Liver (tissue), 8 donors: ENCODE measurements at regions not wholly inside any gene's neighbourhood (a gene's known extent, or its start where the extent isn't known, plus 50 kb on each side); places are given as distances from the start of the nearest gene placed in this dataset.

Source experiments
- DNase-seq: peaks from one replicate; pipeline ENCODE4 v3.0.0-alpha.2; 2017; ENCODE audit warnings: low spot score
- H3K27ac ChIP-seq, 2 donors: one replicate each; pipeline ENCODE4 v1.7.0; 2013; ENCODE audit warnings: inconsistent platforms in 2 of 2, low read length in 2 of 2, control low read depth in 1 of 2, low read depth in 1 of 2, mild to moderate bottlenecking in 1 of 2
- H3K27me3 ChIP-seq, 4 donors: one replicate each; pipeline versions ENCODE4 v1.6.1 to v1.7.0; 2013; ENCODE audit warnings: low read length in 3 of 4, inconsistent platforms in 1 of 4, mild to moderate bottlenecking in 1 of 4, moderate library complexity in 1 of 4; ENCODE audit not compliant: control insufficient read depth in 4 of 4, insufficient read depth in 4 of 4
- H3K36me3 ChIP-seq, 4 donors: one replicate each; pipeline versions ENCODE4 v1.6.1 to v1.7.0; 2013; ENCODE audit warnings: low read length in 3 of 4, mild to moderate bottlenecking in 3 of 4, low read depth in 1 of 4, moderate library complexity in 1 of 4; ENCODE audit not compliant: control insufficient read depth in 4 of 4, insufficient read depth in 3 of 4
- H3K4me1 ChIP-seq, 4 donors: one replicate each; pipeline versions ENCODE4 v1.6.1 to v1.7.0; 2013; ENCODE audit warnings: low read length in 3 of 4, mild to moderate bottlenecking in 3 of 4, moderate library complexity in 1 of 4; ENCODE audit not compliant: control insufficient read depth in 4 of 4, insufficient read depth in 4 of 4
- H3K4me3 ChIP-seq, 3 donors: one replicate each; pipeline versions ENCODE4 v1.6.1 to v1.7.0; 2013; ENCODE audit warnings: low read length in 3 of 3, control low read depth in 1 of 3, low read depth in 1 of 3, mild to moderate bottlenecking in 1 of 3
- H3K9ac ChIP-seq, 2 donors: one replicate each; pipeline ENCODE4 v1.7.0; 2013; ENCODE audit warnings: low read length in 2 of 2, mild to moderate bottlenecking in 2 of 2, moderate library complexity in 2 of 2, control low read depth in 1 of 2, low read depth in 1 of 2
- H3K9me3 ChIP-seq, 4 donors: one replicate each; pipeline versions ENCODE4 v1.6.1 to v1.7.0; 2013; ENCODE audit warnings: low read length in 3 of 4; ENCODE audit not compliant: control insufficient read depth in 4 of 4
- CTCF ChIP-seq: fragments of 150-350 bp; IDR thresholded peaks from 2 replicates; pipeline ENCODE4 v1.5.1; 2017; ENCODE audit warnings: improper control_type of control experiment, low read depth, low read length; ENCODE audit not compliant: missing input control
- EGR1 ChIP-seq, 2 donors: IDR thresholded peaks; 2 replicates each; pipeline ENCODE4 v1.6.1; 2016 to 2018; ENCODE audit warnings: antibody characterized with exemption in 2 of 2, low read depth in 2 of 2
- FOXA1 ChIP-seq: IDR thresholded peaks from 2 replicates; pipeline ENCODE4 v1.6.1; 2016; ENCODE audit warnings: antibody characterized with exemption
- FOXA2 ChIP-seq: IDR thresholded peaks from 2 replicates; pipeline ENCODE4 v1.6.1; 2016; ENCODE audit warnings: antibody characterized with exemption
- GABPA ChIP-seq, 2 donors: IDR thresholded peaks in 1 of 2; conservative IDR thresholded peaks in 1 of 2; 2 replicates each; pipeline ENCODE4 v1.6.1; 2016; ENCODE audit warnings: antibody characterized with exemption in 2 of 2, mild to moderate bottlenecking in 1 of 2, moderate library complexity in 1 of 2
- HNF4A ChIP-seq, 2 donors: conservative IDR thresholded peaks; 2 replicates each; pipeline ENCODE4 v1.6.1; 2016; ENCODE audit warnings: antibody characterized with exemption in 2 of 2, mild to moderate bottlenecking in 2 of 2
- HNF4G ChIP-seq: IDR thresholded peaks from 2 replicates; pipeline ENCODE4 v1.6.1; 2016; ENCODE audit warnings: antibody characterized with exemption
- NR2F2 ChIP-seq: IDR thresholded peaks from 2 replicates; pipeline ENCODE4 v1.6.1; 2016; ENCODE audit warnings: antibody characterized with exemption
- REST ChIP-seq: IDR thresholded peaks from 2 replicates; pipeline ENCODE4 v1.6.1; 2016; ENCODE audit warnings: antibody characterized with exemption, mild to moderate bottlenecking
- RXRA ChIP-seq, 2 donors: IDR thresholded peaks; 2 replicates each; pipeline ENCODE4 v1.6.1; 2017 to 2018; ENCODE audit warnings: antibody characterized with exemption in 2 of 2, mild to moderate bottlenecking in 1 of 2
- SP1 ChIP-seq: IDR thresholded peaks from 2 replicates; pipeline ENCODE4 v1.6.1; 2018; ENCODE audit warnings: antibody characterized with exemption, mild to moderate bottlenecking
- YY1 ChIP-seq: IDR thresholded peaks from 2 replicates; pipeline ENCODE4 v1.6.1; 2016; ENCODE audit warnings: antibody characterized with exemption, mild to moderate bottlenecking
- WGBS: extraction: QIAGEN DNeasy Blood & Tissue Kit; methylation state at CpG from one replicate; pipeline ENCODE4 v1.1.7; 2013; 5-methylcytosine and 5-hydroxymethylcytosine counted together
- TF ChIP-seq, protein P1 (sequence below): IDR thresholded peaks from 2 replicates; pipeline ENCODE4 v1.6.1; 2016; ENCODE audit warnings: antibody characterized with exemption
- TF ChIP-seq, protein P2 (sequence below): IDR thresholded peaks from 2 replicates; pipeline ENCODE4 v1.6.1; 2016; ENCODE audit warnings: antibody characterized with exemption
- TF ChIP-seq, protein P3 (sequence below): IDR thresholded peaks from 2 replicates; pipeline ENCODE4 v1.6.1; 2016; ENCODE audit warnings: antibody characterized with exemption
- donor health status: healthy.
- donor health status: healthy.
- donor health status: healthy.
- donor health status: healthy.
- donor health status: healthy.

DNA sequence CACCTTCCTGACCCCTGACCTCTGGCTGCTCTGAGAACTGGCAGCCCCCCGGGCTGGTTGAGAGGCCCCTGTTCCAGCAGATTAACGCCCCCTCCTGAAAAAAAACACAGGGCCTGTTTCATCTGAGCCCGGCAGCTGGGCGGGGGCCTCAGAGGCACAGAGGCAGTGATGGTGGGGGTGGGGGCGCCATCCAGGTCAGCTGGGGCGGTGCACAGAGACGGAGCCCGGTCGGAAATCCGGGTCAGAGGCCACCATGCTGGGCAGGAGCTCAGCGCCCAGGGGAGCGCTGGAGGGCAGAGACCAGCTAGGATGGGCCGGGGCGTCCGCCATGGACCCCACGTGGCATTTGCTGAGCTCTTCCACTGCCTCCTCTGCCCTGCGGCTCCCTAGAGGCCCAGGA is 68.0 kb downstream of the UNCX start (continued):
- TF ChIP-seq NR2F2 (no peak), GABPA (IDR thresholded peaks at IDR 0.05 in 1 of 2, conservative IDR thresholded peaks at IDR 0.05 in 1 of 2) (no peak), FOXA1 (no peak)

DNA sequence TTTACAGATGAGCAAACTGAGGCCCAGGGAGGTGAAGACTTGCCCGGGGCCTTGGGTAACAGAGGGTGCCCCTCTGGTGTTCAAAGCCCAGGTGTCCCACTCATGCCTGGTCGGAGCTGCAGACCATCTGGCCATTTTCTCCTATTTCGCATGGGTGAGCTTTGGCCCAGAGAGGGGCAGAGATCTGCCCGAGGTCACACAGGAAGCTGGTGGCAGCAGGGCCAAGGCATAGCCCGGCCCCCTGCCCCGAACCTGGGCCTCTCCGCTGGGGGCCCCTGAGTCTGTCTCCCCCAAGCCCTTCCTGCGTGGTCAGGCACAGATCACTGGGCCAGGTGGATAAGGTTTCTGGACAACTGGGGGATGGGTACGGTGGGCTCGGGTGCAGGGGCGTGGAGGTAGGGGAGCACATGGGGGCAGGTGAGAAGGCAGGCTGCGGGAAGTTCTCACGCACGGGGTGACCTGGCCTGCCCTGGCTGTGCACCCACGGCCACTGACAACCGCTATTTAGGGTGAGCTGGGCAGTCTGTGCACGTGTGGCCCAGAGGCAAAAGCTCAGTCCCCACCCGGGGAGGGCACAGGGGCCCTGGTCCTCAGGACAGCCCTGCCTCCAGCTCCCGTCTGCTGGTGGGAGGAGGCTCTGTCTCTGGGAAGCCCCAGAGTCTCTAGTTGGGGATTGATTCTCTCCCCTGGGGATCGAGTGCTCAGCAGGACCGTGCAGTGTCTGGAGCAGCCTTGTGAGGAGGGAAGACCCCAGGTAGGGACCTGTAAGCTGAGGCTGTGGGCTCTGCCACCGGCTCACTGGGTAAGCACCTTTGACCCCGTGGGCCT is 68.6 kb downstream of the UNCX start:
- H3K4me3 ChIP-seq, result no peak overlapping the region
- H3K36me3 ChIP-seq, result no peaks in the 10 kb centered on the region
- H3K9me3 ChIP-seq, result no peaks in the 10 kb centered on the region
- 67% methylated on average over 23 of the region's 23 CpGs for WGBS
- DNase-seq, result no peak
- no peak overlapping the region for H3K9ac ChIP-seq
- TF ChIP-seq RXRA (IDR thresholded peaks at IDR 0.05), result no peak
- TF ChIP-seq FOXA1, result no peak
- no peak for TF ChIP-seq GABPA (IDR thresholded peaks at IDR 0.05 in 1 of 2, conservative IDR thresholded peaks at IDR 0.05 in 1 of 2)
- TF ChIP-seq, protein P1, sequence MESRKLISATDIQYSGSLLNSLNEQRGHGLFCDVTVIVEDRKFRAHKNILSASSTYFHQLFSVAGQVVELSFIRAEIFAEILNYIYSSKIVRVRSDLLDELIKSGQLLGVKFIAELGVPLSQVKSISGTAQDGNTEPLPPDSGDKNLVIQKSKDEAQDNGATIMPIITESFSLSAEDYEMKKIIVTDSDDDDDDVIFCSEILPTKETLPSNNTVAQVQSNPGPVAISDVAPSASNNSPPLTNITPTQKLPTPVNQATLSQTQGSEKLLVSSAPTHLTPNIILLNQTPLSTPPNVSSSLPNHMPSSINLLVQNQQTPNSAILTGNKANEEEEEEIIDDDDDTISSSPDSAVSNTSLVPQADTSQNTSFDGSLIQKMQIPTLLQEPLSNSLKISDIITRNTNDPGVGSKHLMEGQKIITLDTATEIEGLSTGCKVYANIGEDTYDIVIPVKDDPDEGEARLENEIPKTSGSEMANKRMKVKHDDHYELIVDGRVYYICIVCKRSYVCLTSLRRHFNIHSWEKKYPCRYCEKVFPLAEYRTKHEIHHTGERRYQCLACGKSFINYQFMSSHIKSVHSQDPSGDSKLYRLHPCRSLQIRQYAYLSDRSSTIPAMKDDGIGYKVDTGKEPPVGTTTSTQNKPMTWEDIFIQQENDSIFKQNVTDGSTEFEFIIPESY, result no peak
- TF ChIP-seq, protein P2, sequence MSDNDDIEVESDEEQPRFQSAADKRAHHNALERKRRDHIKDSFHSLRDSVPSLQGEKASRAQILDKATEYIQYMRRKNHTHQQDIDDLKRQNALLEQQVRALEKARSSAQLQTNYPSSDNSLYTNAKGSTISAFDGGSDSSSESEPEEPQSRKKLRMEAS, result no peak
- TF ChIP-seq NR2F2, result no peak
- TF ChIP-seq SP1, result no peak
- no peak for TF ChIP-seq CTCF
- TF ChIP-seq YY1, result no peak
- TF ChIP-seq REST, result no peak
- no peak for TF ChIP-seq HNF4G
- TF ChIP-seq FOXA2, result no peak
- TF ChIP-seq HNF4A (conservative IDR thresholded peaks at IDR 0.05), result no peak
- TF ChIP-seq EGR1 (IDR thresholded peaks at IDR 0.05; ENCODE audit: low read depth in 2 of 2), result no peak
- TF ChIP-seq, protein P3, sequence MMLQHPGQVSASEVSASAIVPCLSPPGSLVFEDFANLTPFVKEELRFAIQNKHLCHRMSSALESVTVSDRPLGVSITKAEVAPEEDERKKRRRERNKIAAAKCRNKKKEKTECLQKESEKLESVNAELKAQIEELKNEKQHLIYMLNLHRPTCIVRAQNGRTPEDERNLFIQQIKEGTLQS, result no peak
- no peak overlapping the region for H3K27ac ChIP-seq
- no peaks in the 10 kb centered on the region for H3K4me1 ChIP-seq
- peaks cover 0 to 11% (median under 1%) of the 10 kb centered on the region in 4 donors for H3K27me3 ChIP-seq
